GM12872 (cell line): ENCODE measurements at regions not wholly inside any gene's neighbourhood (a gene's known extent, or its start where the extent isn't known, plus 50 kb on each side); places are given as distances from the start of the nearest gene placed in this dataset.

Experiments used
- TF ChIP-seq, protein P1 (sequence below): IDR thresholded peaks from 3 replicates; pipeline ENCODE4 v1.5.1; 2011; ENCODE audit warnings: low read depth, mild to moderate bottlenecking, low read length, moderate library complexity; ENCODE audit not compliant: insufficient read depth

DNA sequence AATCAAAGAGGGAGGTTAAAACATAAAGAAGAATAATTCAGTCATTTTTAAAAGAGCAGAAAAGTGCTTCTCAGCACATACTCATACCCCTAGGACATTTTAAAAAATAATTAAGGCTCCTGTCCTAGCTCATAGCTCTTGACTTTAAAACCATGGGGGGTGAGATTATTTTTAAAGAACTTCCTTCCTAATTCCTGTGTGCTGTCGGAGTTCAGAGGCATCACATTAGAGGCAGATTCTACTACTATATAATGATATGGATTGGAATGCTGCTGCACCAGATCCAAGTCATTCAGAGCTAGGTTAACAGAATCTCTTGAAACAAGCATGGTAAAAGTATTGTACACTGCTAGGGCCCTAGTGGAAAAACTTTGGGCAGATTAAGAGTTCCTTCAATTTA is 456.5 kb upstream of the ADGRL3 start:
- TF ChIP-seq, protein P1, sequence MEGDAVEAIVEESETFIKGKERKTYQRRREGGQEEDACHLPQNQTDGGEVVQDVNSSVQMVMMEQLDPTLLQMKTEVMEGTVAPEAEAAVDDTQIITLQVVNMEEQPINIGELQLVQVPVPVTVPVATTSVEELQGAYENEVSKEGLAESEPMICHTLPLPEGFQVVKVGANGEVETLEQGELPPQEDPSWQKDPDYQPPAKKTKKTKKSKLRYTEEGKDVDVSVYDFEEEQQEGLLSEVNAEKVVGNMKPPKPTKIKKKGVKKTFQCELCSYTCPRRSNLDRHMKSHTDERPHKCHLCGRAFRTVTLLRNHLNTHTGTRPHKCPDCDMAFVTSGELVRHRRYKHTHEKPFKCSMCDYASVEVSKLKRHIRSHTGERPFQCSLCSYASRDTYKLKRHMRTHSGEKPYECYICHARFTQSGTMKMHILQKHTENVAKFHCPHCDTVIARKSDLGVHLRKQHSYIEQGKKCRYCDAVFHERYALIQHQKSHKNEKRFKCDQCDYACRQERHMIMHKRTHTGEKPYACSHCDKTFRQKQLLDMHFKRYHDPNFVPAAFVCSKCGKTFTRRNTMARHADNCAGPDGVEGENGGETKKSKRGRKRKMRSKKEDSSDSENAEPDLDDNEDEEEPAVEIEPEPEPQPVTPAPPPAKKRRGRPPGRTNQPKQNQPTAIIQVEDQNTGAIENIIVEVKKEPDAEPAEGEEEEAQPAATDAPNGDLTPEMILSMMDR = no peak

DNA sequence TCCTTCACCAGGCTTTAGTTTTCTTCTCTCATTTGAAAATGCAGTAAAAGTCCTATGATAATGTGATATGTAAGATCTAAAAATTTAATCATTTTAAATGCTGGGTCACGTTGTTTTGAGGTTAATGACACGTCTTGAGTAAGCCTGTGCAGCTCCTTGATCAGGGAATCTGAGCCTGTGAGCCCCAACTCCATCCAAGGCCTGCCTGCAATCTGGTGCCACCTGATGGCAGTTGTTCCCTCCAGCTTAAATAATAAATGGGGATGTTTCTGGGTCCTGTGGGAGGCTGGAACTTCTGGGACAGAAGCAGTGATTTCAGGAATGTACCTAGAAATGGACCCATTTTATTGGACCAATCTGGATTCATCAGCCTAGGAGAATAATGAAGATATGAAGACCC is 455.4 kb upstream of the ADGRL3 start:
- TF ChIP-seq, protein P1 = no peak

DNA sequence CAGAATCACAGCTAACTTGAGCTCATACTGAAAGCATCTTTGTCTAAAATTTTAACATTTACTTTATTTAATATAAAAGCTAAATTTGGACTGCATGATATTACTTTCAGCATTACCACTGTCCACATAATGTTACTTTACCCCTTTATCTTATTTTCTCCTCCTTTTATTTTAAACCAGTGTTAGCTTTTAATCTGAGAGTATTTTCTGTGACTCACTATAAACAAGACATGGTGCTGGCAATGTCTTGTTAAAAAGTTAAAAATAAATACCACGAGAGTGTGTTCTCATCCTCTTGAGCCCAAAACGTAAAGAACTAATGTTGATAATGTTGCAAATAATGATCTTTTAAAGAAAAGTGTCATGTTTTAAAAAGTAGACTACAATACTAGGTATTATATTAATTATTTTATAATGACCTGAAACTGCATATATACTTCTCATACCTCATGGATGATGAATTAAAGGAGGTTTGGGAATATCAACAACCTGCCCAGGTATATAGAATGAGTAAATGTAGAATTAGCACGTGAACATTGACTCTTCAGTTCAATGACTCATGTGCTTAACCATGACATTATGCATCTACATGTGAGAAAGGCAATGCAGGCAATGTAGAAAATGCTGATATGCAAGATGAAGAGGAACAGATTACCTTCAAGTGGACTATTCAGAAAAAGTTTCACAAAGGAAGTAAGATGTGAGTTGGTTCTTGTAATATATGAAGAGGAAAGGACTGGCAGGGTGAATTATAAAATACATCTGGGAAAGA is 454.1 kb upstream of the ADGRL3 start:
- TF ChIP-seq, protein P1 = no peak

DNA sequence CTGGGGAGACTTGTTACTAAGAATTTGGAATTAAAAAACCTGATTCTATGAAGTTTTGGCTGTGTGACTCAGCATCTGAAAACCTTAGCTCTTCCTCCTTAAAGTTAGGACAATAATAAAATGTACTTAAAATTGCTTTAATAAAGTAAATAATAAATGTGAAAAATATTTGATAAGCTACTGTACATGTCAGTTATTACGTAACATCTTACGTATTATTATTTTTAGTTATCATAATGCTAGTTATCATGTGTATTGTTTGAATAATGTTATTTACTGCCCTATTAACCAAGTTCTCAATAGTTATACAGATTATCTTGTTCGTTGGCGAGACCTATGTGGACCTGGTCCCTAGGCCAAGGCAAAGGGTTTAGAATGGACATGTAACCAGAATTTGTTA is 449.2 kb upstream of the ADGRL3 start:
- TF ChIP-seq, protein P1 = no peak

DNA sequence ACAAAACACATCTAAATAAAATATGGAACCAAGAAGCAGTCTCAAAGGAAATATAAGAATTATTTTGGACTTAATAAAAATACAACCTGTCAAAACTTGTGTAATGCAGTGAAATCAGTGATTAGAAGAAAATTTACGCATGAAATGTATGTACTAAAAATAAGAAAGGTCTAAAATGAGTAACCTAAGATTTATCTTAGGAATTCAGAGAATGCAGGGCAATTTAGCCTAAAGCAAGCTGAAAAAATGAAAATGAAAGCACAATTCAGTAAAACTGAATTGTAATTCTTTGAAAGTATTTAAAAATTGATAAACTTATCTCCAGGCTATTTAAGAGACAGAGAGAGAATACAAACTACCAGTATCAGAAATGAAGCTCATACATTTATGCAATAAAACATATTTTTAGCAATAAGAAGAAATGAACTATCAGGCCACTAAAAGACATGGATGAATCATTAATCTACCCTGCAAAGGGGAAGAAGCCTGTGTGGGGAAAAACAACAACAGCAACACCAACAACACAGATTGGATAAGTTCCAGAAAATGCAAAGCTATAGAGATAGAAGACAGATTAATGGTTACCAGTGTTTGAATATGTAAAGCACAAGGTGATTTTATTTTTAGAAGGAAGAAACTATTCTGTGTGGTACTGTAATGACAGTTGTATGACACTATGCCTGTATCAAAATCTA is 442.0 kb upstream of the ADGRL3 start:
- TF ChIP-seq, protein P1 = no peak

DNA sequence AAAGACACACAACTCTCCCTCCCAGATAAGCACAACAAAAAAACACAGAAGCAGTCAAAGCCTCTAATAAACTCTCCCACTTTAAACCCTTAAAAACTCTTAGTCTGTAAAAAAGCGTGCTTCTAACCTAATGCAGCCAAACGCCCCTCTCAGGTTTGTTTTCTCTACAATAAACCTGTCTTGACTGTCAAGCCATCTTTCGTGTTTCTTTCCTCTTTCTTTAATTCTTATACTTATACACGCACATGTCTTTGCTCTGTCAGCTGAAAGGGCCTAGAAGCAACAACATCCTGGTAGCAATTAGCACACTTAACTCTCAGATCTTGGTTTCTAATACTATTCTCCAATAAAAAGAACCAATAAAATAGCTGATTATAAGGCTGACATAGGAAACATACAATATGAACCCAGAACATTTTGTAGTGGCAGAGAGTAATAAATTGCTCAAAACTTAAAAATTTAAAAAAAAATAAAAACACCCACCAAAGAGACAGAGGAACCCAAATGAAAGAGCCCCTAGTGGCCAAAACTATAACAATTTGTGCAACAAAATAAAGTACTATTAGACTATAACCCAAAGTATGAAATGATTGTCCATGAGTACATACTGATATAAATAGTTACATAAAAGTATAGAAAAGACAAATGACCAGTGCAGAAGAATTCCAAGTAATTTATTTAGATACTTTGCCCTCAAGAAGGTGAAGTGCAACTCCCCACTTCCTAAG is 440.4 kb upstream of the ADGRL3 start:
- TF ChIP-seq, protein P1 = peak; percentile 17; the same call in 1 of the 3 replicates

DNA sequence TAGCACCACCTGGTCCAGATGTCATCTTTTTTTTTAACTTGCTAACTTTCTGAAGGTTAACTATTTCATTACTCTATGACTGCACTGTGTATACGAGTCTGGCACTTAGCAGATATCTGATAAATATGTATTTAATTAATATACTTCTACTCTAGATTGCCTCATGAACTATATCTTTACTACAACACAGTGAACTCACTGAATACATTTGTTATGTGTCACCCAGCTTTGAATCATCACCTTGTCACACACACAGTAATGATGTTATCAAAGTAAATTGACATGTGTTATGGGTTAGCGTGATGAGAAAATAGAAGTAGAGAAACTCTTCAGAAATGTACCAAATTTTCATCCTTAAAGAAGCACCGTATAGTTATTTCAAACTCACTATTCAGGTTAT is 419.3 kb upstream of the ADGRL3 start:
- TF ChIP-seq, protein P1 = no peak
